K562 (cell line): ENCODE measurements at regions not wholly inside any gene's neighbourhood (a gene's known extent, or its start where the extent isn't known, plus 50 kb on each side); places are given as distances from the start of the nearest gene placed in this dataset.
"Not testable (repeated sequence)": the region's sequence is repeated elsewhere in the genome, so short reads cannot be mapped to it uniquely, and the experiment has no call there.

Experiments
- ATAC-seq: fragments of 200-7000 bp; cut with Tn5 transposase; 3 replicates; pipeline ENCODE4 v1.9.1; 2020; ENCODE audit warnings: moderate library complexity
- BruUV-seq: library from RNA; stranded (reverse); fragments of 400-500 nt; replicated peaks from 2 replicates; lab custom pipeline; 2021; lab: Mats Ljungman, UMichigan
- CTCF ChIA-PET: fragments of 300-600 bp; formaldehyde crosslinking; extraction: SDS; loops from one replicate; lab custom pipeline; 2021; ENCODE audit warnings: low intra/inter-chr PET ratio; lab: Yijun Ruan, JAX
- POLR2A ChIA-PET: fragments of 300-600, 350-650 bp; sonication (Branson Sonifier 250); formaldehyde crosslinking; extraction: SDS; loops from one replicate; lab custom pipeline; 2021; ENCODE audit warnings: antibody characterized with exemption, inconsistent platforms; lab: Yijun Ruan, JAX
- DNase-seq, 4 experiments: peaks; one replicate each; pipeline versions ENCODE4 v3.0.0 to v3.0.0-alpha.2; 2011 to 2018; ENCODE audit warnings: low spot score in 3 of 4, mixed read lengths in 3 of 4; ENCODE audit errors: extremely low read depth in 1 of 4
- FAIRE-seq: peaks from 2 replicates; lab custom pipeline; 2011; peaks lifted over from hg19 to GRCh38; lab: Jason Lieb, UNC
- H2AFZ ChIP-seq: 2 replicates; pipeline ENCODE4 v1.6.0; 2011; ENCODE audit warnings: low read depth, low read length, control low read depth, inconsistent platforms
- H3K27ac ChIP-seq: fragments of 200-600 bp; 3 replicates; pipeline ENCODE4 v1.8.0; 2011; ENCODE audit warnings: low read depth, mild to moderate bottlenecking, control low read depth, inconsistent platforms, low read length, moderate library complexity, mixed read lengths; ENCODE audit errors: extremely low read depth
- H3K27me3 ChIP-seq, 2 experiments: fragments of 300-600 bp in 1 of 2; 2 replicates in 1 of 2; 3 replicates in 1 of 2; pipeline versions ENCODE4 v1.6.0 to v1.8.0; 2011; ENCODE audit warnings: inconsistent platforms in 2 of 2, low read length in 2 of 2, mild to moderate bottlenecking in 1 of 2, mixed read lengths in 1 of 2, moderate library complexity in 1 of 2; ENCODE audit not compliant: control insufficient read depth in 2 of 2, insufficient read depth in 2 of 2
- H3K36me3 ChIP-seq: fragments of 300-600 bp; 3 replicates; pipeline ENCODE4 v1.8.0; 2011; ENCODE audit warnings: mild to moderate bottlenecking, low read length, inconsistent platforms; ENCODE audit not compliant: control insufficient read depth, insufficient read depth
- H3K4me1 ChIP-seq, 2 experiments: fragments of 200-600 bp in 1 of 2; replicated peaks in 1 of 2; 2 replicates in 1 of 2; 3 replicates in 1 of 2; pipeline versions ENCODE4 v1.5.1 to v1.8.0; 2011; ENCODE audit warnings: inconsistent platforms in 2 of 2, low read length in 2 of 2, mild to moderate bottlenecking in 1 of 2, mixed read lengths in 1 of 2, moderate library complexity in 1 of 2; ENCODE audit not compliant: control insufficient read depth in 2 of 2, insufficient read depth in 2 of 2
- H3K4me2 ChIP-seq: 2 replicates; pipeline ENCODE4 v1.6.1; 2011; ENCODE audit warnings: low read length, control low read depth, inconsistent platforms, mixed read lengths; ENCODE audit not compliant: insufficient read depth
- H3K4me3 ChIP-seq: fragments of 200-600 bp; sonication (generic), shearing (Covaris generic); 2 replicates; pipeline ENCODE4 v1.5.1; 2016; ENCODE audit warnings: control low read depth, inconsistent platforms
- H3K79me2 ChIP-seq: fragments of 200-600 bp; 3 replicates; pipeline ENCODE4 v1.8.0; 2011; ENCODE audit warnings: low read length, inconsistent platforms; ENCODE audit not compliant: control insufficient read depth, insufficient read depth
- H3K9ac ChIP-seq, 2 experiments: 2 replicates each; pipeline versions ENCODE4 v1.6.0 to v1.6.1; 2011; ENCODE audit warnings: low read depth in 2 of 2, low read length in 2 of 2, control low read depth in 1 of 2, inconsistent platforms in 1 of 2, mild to moderate bottlenecking in 1 of 2, mixed read lengths in 1 of 2; ENCODE audit not compliant: insufficient read depth in 1 of 2
- H3K9me1 ChIP-seq: one replicate; pipeline ENCODE4 v1.6.0; 2011; ENCODE audit warnings: inconsistent platforms, mild to moderate bottlenecking, low read length, moderate library complexity; ENCODE audit not compliant: control insufficient read depth, insufficient read depth
- H3K9me3 ChIP-seq: replicated peaks from 2 replicates; pipeline ENCODE4 v1.5.1; 2011; ENCODE audit warnings: low read depth, low read length, inconsistent platforms; ENCODE audit not compliant: control insufficient read depth, insufficient read depth
- H4K20me1 ChIP-seq: replicated peaks from 2 replicates; pipeline ENCODE4 v1.6.1; 2011; ENCODE audit warnings: low read length, inconsistent platforms, mixed read lengths; ENCODE audit not compliant: control insufficient read depth, insufficient read depth
- ATF1 ChIP-seq, 2 experiments: fragments of 450-650 bp in 1 of 2; IDR thresholded peaks; 2 replicates each; pipeline ENCODE4 v1.6.1; 2016; ENCODE audit warnings: missing compliant biosample characterization in 1 of 2, missing genetic modification characterization in 1 of 2
- CCAR2 ChIP-seq: fragments of 200-400 bp; formaldehyde crosslinking; IDR thresholded peaks from 2 replicates; pipeline ENCODE4 v1.6.1; 2017; ENCODE audit warnings: mild to moderate bottlenecking, low read depth, low read length
- CEBPB ChIP-seq: fragments of 450-650 bp; IDR thresholded peaks from 2 replicates; pipeline ENCODE4 v1.6.1; 2016; ENCODE audit warnings: missing genetic modification characterization, missing compliant biosample characterization
- HCFC1 ChIP-seq: IDR thresholded peaks from 2 replicates; pipeline ENCODE4 v1.6.1; 2012; ENCODE audit warnings: low read depth, low read length, improper control_type of control experiment
- HMGN3 ChIP-seq: IDR thresholded peaks from 2 replicates; pipeline ENCODE4 v1.6.1; 2011; ENCODE audit warnings: borderline replicate concordance, low read depth, mild to moderate bottlenecking, mixed read lengths, low read length; ENCODE audit not compliant: insufficient read length; ENCODE audit errors: extremely low read depth
- HSF4 ChIP-seq: fragments of 250-450 bp; sonication (Bioruptor Pico); IDR thresholded peaks from 2 replicates; pipeline ENCODE4 v2.1.2; 2022; ENCODE audit warnings: mild to moderate bottlenecking, moderate library complexity, borderline replicate concordance
- KLF13 ChIP-seq: fragments of 450-650 bp; IDR thresholded peaks from 2 replicates; pipeline ENCODE4 v1.6.1; 2016; ENCODE audit warnings: missing genetic modification characterization, low read depth, mild to moderate bottlenecking, missing compliant biosample characterization, moderate library complexity, borderline replicate concordance
- PRMT5 ChIP-seq: sonication (generic); formaldehyde crosslinking; IDR thresholded peaks from 2 replicates; pipeline ENCODE4 v1.5.0; 2020; ENCODE audit warnings: missing genetic modification reagents
- RBM39 ChIP-seq: fragments of 200-400 bp; formaldehyde crosslinking; optimal IDR thresholded peaks from 2 replicates; pipeline ENCODE3; 2018; ENCODE audit warnings: low read depth, low read length
- SMAD1 ChIP-seq: fragments of 150-350 bp; IDR thresholded peaks from 2 replicates; pipeline ENCODE4 v1.6.1; 2014; ENCODE audit warnings: low read length, low read depth; ENCODE audit not compliant: partially characterized antibody
- SRF ChIP-seq, 2 experiments: fragments of 250-450, 450-650 bp in 1 of 2; sonication (Bioruptor Pico) in 1 of 2; sonication (generic) in 1 of 2; formaldehyde crosslinking; IDR thresholded peaks; 2 replicates each; pipeline versions ENCODE4 v1.5.0 to v1.5.1; 2020 to 2022; ENCODE audit warnings: mild to moderate bottlenecking in 1 of 2, missing genetic modification reagents in 1 of 2
- SUPT5H ChIP-seq: fragments of 450-650 bp; IDR thresholded peaks from 2 replicates; pipeline ENCODE4 v1.6.1; 2016
- TCF7 ChIP-seq: sonication (generic); IDR thresholded peaks from 2 replicates; pipeline ENCODE4 v1.6.1; 2016; ENCODE audit warnings: antibody characterized with exemption, borderline replicate concordance
- ZFPM2 ChIP-seq: fragments of 250-450 bp; sonication (Bioruptor Pico); IDR thresholded peaks from 2 replicates; pipeline ENCODE4 v1.5.1; 2022; ENCODE audit warnings: mild to moderate bottlenecking
- ZNF41 ChIP-seq: fragments of 250-450 bp; sonication (Bioruptor Pico); conservative IDR thresholded peaks from 2 replicates; pipeline ENCODE4 v1.4.0; 2020; ENCODE audit warnings: mild to moderate bottlenecking
- ZNF695 ChIP-seq: fragments of 450-650 bp; formaldehyde crosslinking; IDR thresholded peaks from 2 replicates; pipeline ENCODE4 v1.4.0; 2020; ENCODE audit warnings: mild to moderate bottlenecking, moderate library complexity
- ZNF79 ChIP-seq: fragments of 250-450 bp; sonication (Bioruptor Pico); IDR thresholded peaks from 2 replicates; pipeline ENCODE4 v1.4.0; 2020; ENCODE audit warnings: low read depth, mild to moderate bottlenecking, moderate library complexity
- WGBS: fragments of 100-300 bp; shearing (Covaris generic); methylation state at CpG from one replicate; pipeline ENCODE4 v1.1.6; 2016; ENCODE audit warnings: low coverage, mixed read lengths; ENCODE audit not compliant: insufficient coverage; ENCODE audit errors: missing lambda C conversion rate; 5-methylcytosine and 5-hydroxymethylcytosine counted together
- in situ Hi-C: fragments of 300-500 bp; cut with MboI; formaldehyde crosslinking; loops from 4 replicates; pipeline ENCODE4 v1.15.0; 2018; ENCODE audit warnings: inconsistent platforms, mixed read lengths
- intact Hi-C: fragments of 100-400 bp; cut with micrococcal nuclease; formaldehyde crosslinking; loops from 2 replicates; pipeline ENCODE4 v1.14.2; 2022
- TF ChIP-seq, protein P1 (sequence below): sonication (generic); formaldehyde crosslinking; IDR thresholded peaks from 2 replicates; pipeline ENCODE4 v1.8.1; 2022; ENCODE audit warnings: missing genetic modification reagents

DNA sequence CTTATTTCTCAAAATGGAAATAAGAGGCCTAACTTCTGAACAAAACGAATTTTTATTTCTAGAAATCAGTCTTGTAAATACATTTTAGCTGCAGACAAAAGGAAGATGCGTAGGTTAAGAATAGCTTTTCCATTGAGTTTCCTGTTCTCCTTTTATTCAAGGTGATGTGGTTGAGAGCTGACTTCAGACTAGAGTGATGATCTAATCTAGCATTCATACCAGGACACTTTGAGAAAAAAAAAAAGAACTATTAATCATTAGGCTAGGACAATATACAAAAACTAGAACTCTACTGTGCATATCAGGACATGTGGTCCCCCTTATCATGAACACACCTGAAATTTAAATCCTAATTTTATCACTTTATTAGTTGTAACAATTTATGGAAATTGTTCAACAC is 884.5 kb upstream of the EPHA5 start:
- ChIA-PET POLR2A (interaction anchor here (0.6 kb wide), 1 partner anchor 7 kb away, joined by 3 read pairs; no protein-coding TSS in a partner anchor), CTCF (no interaction called here)
- no peaks in the 10 kb centered on the region for H4K20me1 ChIP-seq
- 0% methylated on average over 2 of the region's 2 CpGs for WGBS
- no peaks in the 10 kb centered on the region for H3K9me3 ChIP-seq
- H3K9ac ChIP-seq, result no peak overlapping the region
- no peak overlapping the region for H3K4me3 ChIP-seq
- no peak overlapping the region for H2AFZ ChIP-seq
- BruUV-seq, result no TSS peak
- in situ Hi-C loops (no loop called here), intact Hi-C loops (no loop called here)
- H3K27me3 ChIP-seq, result no peaks in the 10 kb centered on the region
- DNase-seq, result no peak
- no peak overlapping the region for H3K4me2 ChIP-seq
- H3K36me3 ChIP-seq, result no peaks in the 10 kb centered on the region
- H3K4me1 ChIP-seq, result no peaks in the 10 kb centered on the region
- no peak for ATAC-seq
- TF ChIP-seq KLF13 (tag), result no peak
- no peak for TF ChIP-seq SMAD1
- TF ChIP-seq, protein P1, sequence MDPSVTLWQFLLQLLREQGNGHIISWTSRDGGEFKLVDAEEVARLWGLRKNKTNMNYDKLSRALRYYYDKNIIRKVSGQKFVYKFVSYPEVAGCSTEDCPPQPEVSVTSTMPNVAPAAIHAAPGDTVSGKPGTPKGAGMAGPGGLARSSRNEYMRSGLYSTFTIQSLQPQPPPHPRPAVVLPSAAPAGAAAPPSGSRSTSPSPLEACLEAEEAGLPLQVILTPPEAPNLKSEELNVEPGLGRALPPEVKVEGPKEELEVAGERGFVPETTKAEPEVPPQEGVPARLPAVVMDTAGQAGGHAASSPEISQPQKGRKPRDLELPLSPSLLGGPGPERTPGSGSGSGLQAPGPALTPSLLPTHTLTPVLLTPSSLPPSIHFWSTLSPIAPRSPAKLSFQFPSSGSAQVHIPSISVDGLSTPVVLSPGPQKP (CRISPR knock-in tag), result no peak
- no peak for TF ChIP-seq SUPT5H
- no peak for TF ChIP-seq ZNF79 (CRISPR knock-in tag)
- no peak for TF ChIP-seq TCF7
- no peak for TF ChIP-seq RBM39
- TF ChIP-seq HSF4 (CRISPR knock-in tag), result no peak
- no peak for TF ChIP-seq HMGN3
- no peak for TF ChIP-seq CCAR2
- no peak for TF ChIP-seq ZFPM2 (CRISPR knock-in tag)
- TF ChIP-seq PRMT5 (CRISPR knock-in tag), result no peak
- TF ChIP-seq ATF1 (CRISPR knock-in tag; IDR thresholded peaks at IDR 0.05), result no peak
- TF ChIP-seq ATF1 (tag; IDR thresholded peaks at IDR 0.05), result no peak
- TF ChIP-seq ZNF695 (CRISPR knock-in tag), result no peak
- no peak for TF ChIP-seq HCFC1
- no peak for TF ChIP-seq CEBPB (tag)
- TF ChIP-seq SRF (CRISPR knock-in tag; IDR thresholded peaks at IDR 0.05), result no peak
- TF ChIP-seq ZNF41 (CRISPR knock-in tag), result no peak
- H3K79me2 ChIP-seq, result no peaks in the 10 kb centered on the region
- no peaks in the 10 kb centered on the region for H3K9me1 ChIP-seq
- FAIRE-seq, result no peak
- no peak overlapping the region for H3K27ac ChIP-seq

DNA sequence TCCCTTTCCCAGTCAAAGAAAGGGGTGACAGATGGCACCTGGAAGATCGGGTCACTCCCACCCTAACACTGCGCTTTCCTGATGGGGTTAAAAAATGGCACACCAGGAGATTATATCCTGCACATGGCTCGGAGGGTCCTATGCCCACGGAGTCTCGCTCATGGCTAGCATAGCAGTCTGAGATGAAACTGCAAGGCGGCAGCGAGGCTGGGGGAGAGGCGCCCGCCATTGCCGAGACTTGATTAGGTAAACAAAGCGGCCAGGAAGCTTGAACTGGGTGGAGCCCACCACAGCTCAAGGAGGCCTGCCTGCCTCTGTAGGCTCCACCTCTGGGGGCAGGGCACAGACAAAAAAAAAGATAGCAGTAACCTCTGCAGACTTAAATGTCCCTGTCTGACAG is 875.0 kb upstream of the EPHA5 start:
- 0% methylated on average over 6 of the region's 11 CpGs for WGBS
- in situ Hi-C loops, BruUV-seq, H3K9me1 ChIP-seq, H3K4me2 ChIP-seq, H3K4me3 ChIP-seq, intact Hi-C loops, H3K9me3 ChIP-seq, POLR2A ChIA-PET, H3K79me2 ChIP-seq, H3K9ac ChIP-seq, DNase-seq, FAIRE-seq, H3K27me3 ChIP-seq, H3K27ac ChIP-seq, ATAC-seq, H3K4me1 ChIP-seq, H3K36me3 ChIP-seq, H2AFZ ChIP-seq, CTCF ChIA-PET, H4K20me1 ChIP-seq: not testable (repeated sequence)
